Peyer's patch (tissue), 4 donors: ENCODE measurements at regions not wholly inside any gene's neighbourhood (a gene's known extent, or its start where the extent isn't known, plus 50 kb on each side); places are given as distances from the start of the nearest gene placed in this dataset.

Experiments
- POLR2A ChIP-seq, 2 donors: fragments of 450-650 bp; IDR thresholded peaks; one replicate each; pipeline ENCODE4 v1.5.1; 2017; ENCODE audit warnings: antibody characterized with exemption in 2 of 2, mild to moderate bottlenecking in 2 of 2, moderate library complexity in 2 of 2
- TF ChIP-seq, protein P1 (sequence below), 6 experiments: fragments of 450-650 bp in 4 of 6; fragments of 200-600 bp in 2 of 6; sonication (generic) in 1 of 6; IDR thresholded peaks; one replicate each; pipeline ENCODE4 v1.5.1; 2017 to 2019; ENCODE audit warnings: antibody characterized with exemption in 6 of 6, mild to moderate bottlenecking in 3 of 6, moderate library complexity in 1 of 6

DNA sequence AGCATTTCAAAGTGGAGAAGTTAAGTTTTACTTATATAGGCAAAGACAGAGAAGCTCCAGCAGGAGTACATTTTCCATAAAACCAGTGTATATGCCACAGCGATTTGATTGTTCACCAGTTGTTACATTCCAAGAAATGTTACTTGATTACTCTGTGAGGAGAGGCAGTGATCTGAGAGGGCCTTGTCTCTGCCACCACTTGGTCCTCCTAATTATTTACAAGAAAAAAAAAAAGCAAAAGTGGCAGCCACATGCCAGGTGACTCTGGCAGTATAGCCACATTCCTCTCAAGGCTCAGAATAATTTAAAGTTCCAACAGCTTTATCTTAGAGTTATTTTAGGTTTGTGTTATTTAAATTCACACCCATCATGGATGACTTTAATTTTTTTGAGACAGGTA, 1077.8 kb downstream of the ZPLD1 start:
- TF ChIP-seq, protein P1, sequence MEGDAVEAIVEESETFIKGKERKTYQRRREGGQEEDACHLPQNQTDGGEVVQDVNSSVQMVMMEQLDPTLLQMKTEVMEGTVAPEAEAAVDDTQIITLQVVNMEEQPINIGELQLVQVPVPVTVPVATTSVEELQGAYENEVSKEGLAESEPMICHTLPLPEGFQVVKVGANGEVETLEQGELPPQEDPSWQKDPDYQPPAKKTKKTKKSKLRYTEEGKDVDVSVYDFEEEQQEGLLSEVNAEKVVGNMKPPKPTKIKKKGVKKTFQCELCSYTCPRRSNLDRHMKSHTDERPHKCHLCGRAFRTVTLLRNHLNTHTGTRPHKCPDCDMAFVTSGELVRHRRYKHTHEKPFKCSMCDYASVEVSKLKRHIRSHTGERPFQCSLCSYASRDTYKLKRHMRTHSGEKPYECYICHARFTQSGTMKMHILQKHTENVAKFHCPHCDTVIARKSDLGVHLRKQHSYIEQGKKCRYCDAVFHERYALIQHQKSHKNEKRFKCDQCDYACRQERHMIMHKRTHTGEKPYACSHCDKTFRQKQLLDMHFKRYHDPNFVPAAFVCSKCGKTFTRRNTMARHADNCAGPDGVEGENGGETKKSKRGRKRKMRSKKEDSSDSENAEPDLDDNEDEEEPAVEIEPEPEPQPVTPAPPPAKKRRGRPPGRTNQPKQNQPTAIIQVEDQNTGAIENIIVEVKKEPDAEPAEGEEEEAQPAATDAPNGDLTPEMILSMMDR (IDR thresholded peaks at IDR 0.05): no peak
- TF ChIP-seq POLR2A (IDR thresholded peaks at IDR 0.05): no peak
